GM19238 (cell line): ENCODE measurements at regions not wholly inside any gene's neighbourhood (a gene's known extent, or its start where the extent isn't known, plus 50 kb on each side); places are given as distances from the start of the nearest gene placed in this dataset.

Experiments
- DNase-seq: peaks from one replicate; pipeline ENCODE4 v3.0.0; 2011; ENCODE audit warnings: low spot score; ENCODE audit not compliant: insufficient read length

GRCh38 chr5:155903791-155904190 is 423.2 kb upstream of the SGCD start:
- DNase-seq: no peak

- no peak for DNase-seq
Observed at GRCh38 chr5:155905364-155905763, 421.6 kb upstream of the SGCD start.

- no peak for DNase-seq
Observed at GRCh38 chr5:155906046-155906445, 420.9 kb upstream of the SGCD start.

- DNase-seq: no peak
Observed at GRCh38 chr5:155908543-155908942, 418.4 kb upstream of the SGCD start.

- DNase-seq: no peak
Observed at GRCh38 chr5:155912291-155912690, 414.7 kb upstream of the SGCD start.

GRCh38 chr5:155914766-155915165 is 412.2 kb upstream of the SGCD start:
- DNase-seq: no peak

- no peak for DNase-seq
Observed at GRCh38 chr5:155915601-155916000, 411.4 kb upstream of the SGCD start.

GRCh38 chr5:155919126-155919525 is 407.8 kb upstream of the SGCD start:
- DNase-seq: no peak

- no peak for DNase-seq
Observed at GRCh38 chr5:155919725-155920124, 407.2 kb upstream of the SGCD start.

- DNase-seq: no peak
Observed at GRCh38 chr5:155921621-155922020, 405.3 kb upstream of the SGCD start.

GRCh38 chr5:155923784-155924183 is 403.2 kb upstream of the SGCD start:
- no peak for DNase-seq

GRCh38 chr5:155926031-155926430 is 400.9 kb upstream of the SGCD start:
- DNase-seq: no peak

GRCh38 chr5:155926766-155927165 is 400.2 kb upstream of the SGCD start:
- no peak for DNase-seq

- no peak for DNase-seq
Observed at GRCh38 chr5:155929112-155929511, 397.9 kb upstream of the SGCD start.

- no peak for DNase-seq
Observed at GRCh38 chr5:155934964-155935363, 392.0 kb upstream of the SGCD start.

GRCh38 chr5:155935723-155936122 is 391.2 kb upstream of the SGCD start:
- no peak for DNase-seq

- no peak for DNase-seq
Observed at GRCh38 chr5:155936520-155937406, 390.2 kb upstream of the SGCD start.

- DNase-seq: no peak
Observed at GRCh38 chr5:155938051-155938450, 388.9 kb upstream of the SGCD start.

- no peak for DNase-seq
Observed at GRCh38 chr5:155941340-155941739, 385.6 kb upstream of the SGCD start.

GRCh38 chr5:155943516-155944407 is 383.2 kb upstream of the SGCD start:
- peak; percentile 5 for DNase-seq

GRCh38 chr5:155947394-155948062 is 379.4 kb upstream of the SGCD start:
- DNase-seq: no peak

- no peak for DNase-seq
Observed at GRCh38 chr5:155948576-155948975, 378.4 kb upstream of the SGCD start.
